ENCODE measurements at regions not wholly inside any gene's neighbourhood (a gene's known extent, or its start where the extent isn't known, plus 50 kb on each side); places are given as distances from the start of the nearest gene placed in this dataset.

GRCh38 chr6:99867026-99867425 lies 127.0 kb downstream of the MCHR2 start (continued):
- TF ChIP-seq ZHX2 (IDR thresholded peaks at IDR 0.05; ENCODE audit: low read depth) (no peak), ZHX2 (CRISPR knock-in tag; IDR thresholded peaks at IDR 0.05; ENCODE audit: borderline replicate concordance) (no peak)

- H3K9ac ChIP-seq (ENCODE audit: insufficient read depth, low read depth, low read length): no peak overlapping the region
- H3K4me3 ChIP-seq (replicated peaks in 1 of 3; ENCODE audit: insufficient read depth in 1 of 3, low read depth in 2 of 3, low read length in 3 of 3): no peak overlapping the region; a peak in 1 of 6 replicates
- BruUV-seq (replicated peaks): no TSS peak
- peak; percentile 93 for FAIRE-seq
- H3K4me2 ChIP-seq (ENCODE audit: low read depth, low read length): no peak overlapping the region
- no peaks in the 10 kb centered on the region for H3K36me3 ChIP-seq (replicated peaks in 1 of 2; ENCODE audit: control insufficient read depth in 1 of 2, insufficient read depth in 2 of 2, low read length in 2 of 2)
- WGBS (ENCODE audit: low lambda C conversion rate): under 1% methylated on average over 13 of the region's 13 CpGs
- no peak overlapping the region for H3K27ac ChIP-seq (ENCODE audit: extremely low read length, insufficient read depth, low read length)
- intact Hi-C loops (cut with micrococcal nuclease; ENCODE audit: unreplicated experiment): loop anchor here (1.0 to 10.0 kb wide), 3 partner anchors 37 to 787 kb away; no protein-coding TSS in a partner anchor
- no peaks in the 10 kb centered on the region for H3K9me3 ChIP-seq (ENCODE audit: low read length)
- DNase-seq (ENCODE audit: low spot score): peak; percentile 47
- no peaks in the 10 kb centered on the region for H3K79me2 ChIP-seq (ENCODE audit: insufficient read depth, low read length)
- H2AFZ ChIP-seq (ENCODE audit: low read length): no peak overlapping the region
- POLR2A ChIA-PET: no interaction called here
- H3K27me3 ChIP-seq (ENCODE audit: control insufficient read depth in 1 of 2, insufficient read depth in 2 of 2, low read length in 2 of 2): peaks cover 0 to 18% of the 10 kb centered on the region in 2 experiments; a peak in 2 of 5 replicates
- no peaks in the 10 kb centered on the region for H4K20me1 ChIP-seq (ENCODE audit: insufficient read depth, low read length)
- peak; percentile 94 for ATAC-seq
- in situ Hi-C loops (cut with HindIII; ENCODE audit: extremely low pct_ligation_motif_present, low pct_unique_long_range_greater_than_20kb): loop anchor here (5.0 kb wide), 1 partner anchor 229 kb away; no protein-coding TSS in a partner anchor
- CTCF ChIA-PET (ENCODE audit: low intra/inter-chr PET ratio, low total read pairs): interaction anchor here (1.6 to 2.3 kb wide), 2 partner anchors 37 to 232 kb away, joined by 9 to 14 read pairs; no protein-coding TSS in a partner anchor
- H3K4me1 ChIP-seq (ENCODE audit: insufficient read depth, low read length): no peaks in the 10 kb centered on the region
- TF ChIP-seq KDM2A (CRISPR knock-in tag; IDR thresholded peaks at IDR 0.05; ENCODE audit: borderline replicate concordance, low read depth) (peak; percentile 36; the same call in 1 of the 2 replicates), ELF3 (CRISPR knock-in tag; IDR thresholded peaks at IDR 0.05) (0 out of 2 replicates have a peak, but pooled peaks have one; percentile 13), XRCC5 (optimal IDR thresholded peaks at IDR 0.05; ENCODE audit: low read length) (peak; percentile 24), CBX2 (IDR thresholded peaks at IDR 0.05; ENCODE audit: low read depth, low read length) (no peak), CBX2 (CRISPR knock-in tag; IDR thresholded peaks at IDR 0.05; ENCODE audit: low read depth) (no peak), TSC22D2 (CRISPR knock-in tag; IDR thresholded peaks at IDR 0.05; ENCODE audit: borderline replicate concordance) (no peak), RFX1 (IDR thresholded peaks at IDR 0.05) (no peak), IRF2 (CRISPR knock-in tag; IDR thresholded peaks at IDR 0.05) (no peak), FOXK1 (CRISPR knock-in tag; IDR thresholded peaks at IDR 0.05; ENCODE audit: borderline replicate concordance, low read depth) (no peak), ARID5B (CRISPR knock-in tag; IDR thresholded peaks at IDR 0.05) (peak; percentile 17; the same call in 1 of the 2 replicates), ZNF431 (CRISPR knock-in tag; IDR thresholded peaks at IDR 0.05; ENCODE audit: borderline replicate concordance, low read depth) (no peak), ZFYVE20 (CRISPR knock-in tag; IDR thresholded peaks at IDR 0.05; ENCODE audit: borderline replicate concordance, low read depth) (no peak)
Measured at GRCh38 chr6:99868074-99868702, 125.8 kb downstream of the MCHR2 start.
